PC-3 (cell line): ENCODE measurements at regions not wholly inside any gene's neighbourhood (a gene's known extent, or its start where the extent isn't known, plus 50 kb on each side); places are given as distances from the start of the nearest gene placed in this dataset.

ENCODE experiments used
- CTCF ChIP-seq: fragments of 300-600 bp; sonication (generic); conservative IDR thresholded peaks from 2 replicates; pipeline ENCODE4 v1.5.1; 2017; ENCODE audit warnings: antibody characterized with exemption, low read depth, mild to moderate bottlenecking, low read length
- EZH2 ChIP-seq: fragments of 300-600 bp; sonication (generic); IDR thresholded peaks from one replicate; pipeline ENCODE4 v1.6.1; 2017; ENCODE audit warnings: antibody characterized with exemption, mild to moderate bottlenecking, low read length; ENCODE audit not compliant: unreplicated experiment
- EZH2phosphoT487 ChIP-seq: fragments of 300-600 bp; sonication (generic); IDR thresholded peaks from 2 replicates; pipeline ENCODE4 v1.6.1; 2018; ENCODE audit warnings: mild to moderate bottlenecking, antibody characterized with exemption, low read length, borderline replicate concordance

GRCh38 chr4:182179105-182179504, 64.1 kb upstream of the TENM3 start:
- TF ChIP-seq CTCF = no peak
- no peak for TF ChIP-seq EZH2
- TF ChIP-seq EZH2phosphoT487 = no peak
